Fibroblast of skin of abdomen (primary cell): ENCODE measurements at regions not wholly inside any gene's neighbourhood (a gene's known extent, or its start where the extent isn't known, plus 50 kb on each side); places are given as distances from the start of the nearest gene placed in this dataset.
"Not testable (repeated sequence)": the region's sequence is repeated elsewhere in the genome, so short reads cannot be mapped to it uniquely, and the experiment has no call there.

Source experiments
- DNase-seq: peaks from one replicate; pipeline ENCODE4 v3.0.0-alpha.2; 2013

DNA sequence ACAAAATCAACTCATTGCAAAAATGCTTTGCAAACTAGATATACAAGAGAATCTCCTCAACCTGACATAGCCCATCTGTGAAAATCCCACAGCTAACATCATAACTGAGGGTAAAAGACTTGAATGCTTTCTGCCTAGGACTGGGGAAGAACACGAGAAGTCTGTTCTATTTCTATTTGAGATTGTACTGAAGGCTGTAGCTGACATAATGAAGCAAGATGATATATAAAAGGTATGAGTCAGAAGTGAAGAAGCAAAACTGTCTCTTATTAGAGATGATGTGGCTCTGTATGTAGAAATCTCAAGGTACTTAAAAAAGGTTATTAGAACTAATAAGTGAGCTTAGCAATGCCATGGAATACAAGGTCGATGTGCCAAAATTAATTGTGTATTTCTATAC is 639.9 kb upstream of the PFKP start:
- no peak for DNase-seq

DNA sequence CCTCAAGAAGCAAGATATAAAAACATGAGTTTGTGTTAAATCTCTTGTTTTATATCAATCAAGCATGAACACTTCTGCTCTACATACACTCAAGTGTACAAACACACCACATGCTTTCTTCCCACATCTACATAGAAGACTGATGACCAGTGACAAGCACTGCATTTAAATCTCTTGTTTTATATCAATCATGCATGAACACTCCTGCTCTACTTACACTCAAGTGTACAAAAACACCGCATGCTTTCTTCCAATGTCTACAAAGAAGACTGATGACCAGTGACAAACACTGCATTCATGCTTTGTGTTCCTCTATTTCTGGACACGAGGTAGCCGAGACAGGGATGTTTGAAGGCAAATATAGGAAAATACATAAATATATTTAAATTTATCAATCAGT is 642.0 kb upstream of the PFKP start:
- DNase-seq: no peak

DNA sequence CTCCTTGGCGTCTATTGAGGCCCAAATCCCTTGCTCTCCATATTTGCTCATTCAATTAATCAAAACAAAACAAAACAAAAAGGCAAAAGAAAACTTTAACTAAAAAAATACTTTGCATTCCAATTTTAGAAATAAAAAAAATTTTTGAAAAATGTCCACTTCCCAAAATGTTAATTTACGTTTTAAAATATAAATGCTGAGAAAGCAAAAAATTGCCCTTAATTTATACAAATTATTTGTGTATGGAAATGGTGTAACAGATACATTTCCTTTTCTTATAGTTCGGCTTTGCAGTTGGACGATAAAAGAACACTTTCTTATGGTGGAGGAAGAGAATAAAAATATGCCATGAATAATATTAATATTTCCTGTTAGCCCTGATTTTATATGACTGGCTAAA is 652.8 kb upstream of the PFKP start:
- DNase-seq: no peak

DNA sequence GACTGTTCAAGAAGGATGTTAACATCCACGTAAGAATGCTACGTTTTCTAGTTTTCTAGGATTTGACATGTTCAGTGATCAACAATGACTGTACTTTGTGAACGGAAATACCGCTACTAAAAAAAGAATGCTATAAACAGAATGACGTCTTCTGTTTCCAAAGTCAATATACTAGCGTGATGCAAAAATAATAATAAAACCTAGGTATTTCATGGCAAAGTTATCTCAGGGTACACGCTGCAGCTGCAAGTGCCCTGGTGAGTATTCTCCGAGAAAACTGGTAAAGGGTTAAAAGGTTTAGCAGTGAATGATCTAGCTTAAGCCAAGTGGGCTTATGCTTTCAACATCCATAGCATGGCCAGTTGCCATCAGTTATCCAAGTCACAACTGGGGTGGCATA is 653.3 kb upstream of the PFKP start:
- DNase-seq: no peak

DNA sequence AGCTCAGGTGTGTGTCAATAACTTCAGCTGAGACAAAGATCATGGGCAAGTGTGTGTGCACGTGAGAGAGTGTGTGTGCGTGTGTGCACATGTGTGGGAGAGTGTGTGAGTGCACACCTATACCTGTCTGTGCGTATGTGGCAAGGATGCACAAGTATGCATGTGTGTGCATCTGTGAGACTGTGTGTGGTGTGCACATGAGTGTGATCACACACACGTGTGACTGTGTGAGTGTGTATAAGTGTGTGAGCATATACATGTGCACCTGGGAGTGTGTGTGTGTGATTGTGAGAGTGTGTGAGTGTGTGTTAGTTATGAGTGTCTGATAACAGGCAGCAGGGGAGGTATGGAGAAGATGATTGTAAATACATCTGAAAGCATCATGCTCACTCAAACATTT is 657.3 kb upstream of the PFKP start:
- no peak for DNase-seq

DNA sequence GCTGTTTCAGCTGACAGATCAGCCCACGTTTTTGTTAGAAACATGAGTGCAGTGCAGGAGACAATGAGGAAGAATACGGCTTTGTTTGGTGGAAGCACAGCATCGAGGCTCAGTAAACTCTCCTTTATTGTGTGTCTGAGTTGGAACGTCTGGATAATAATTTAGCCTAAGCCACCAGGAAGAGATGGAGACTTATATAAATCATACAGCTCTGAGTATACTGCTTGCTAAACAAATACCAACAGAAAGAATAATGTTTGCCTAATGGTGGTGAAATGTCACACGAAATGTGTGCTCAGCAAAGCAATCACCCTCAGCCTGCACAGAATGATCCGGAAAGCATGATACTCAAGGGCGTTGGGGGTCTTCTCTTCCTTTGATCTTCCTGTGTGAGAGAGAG is 664.1 kb upstream of the ADARB2 start:
- DNase-seq: no peak

DNA sequence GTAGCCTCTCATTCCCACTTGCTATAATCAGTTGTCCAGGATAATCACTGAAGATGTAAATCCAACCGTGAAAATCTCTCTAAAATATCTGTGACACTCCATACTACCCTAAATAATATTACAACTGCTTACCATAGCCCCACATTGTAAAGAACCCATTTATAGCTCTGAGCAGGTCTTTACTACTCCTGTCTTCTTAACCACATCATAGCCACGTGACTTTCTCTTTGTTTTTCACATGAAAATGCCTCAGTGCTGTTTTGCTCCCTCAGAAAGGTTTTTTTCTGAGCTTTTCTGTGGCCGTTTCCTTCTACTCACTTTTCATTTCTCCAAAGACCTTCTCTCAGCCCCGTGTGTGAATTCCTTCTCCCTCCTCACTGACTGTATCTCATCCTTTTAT is 662.2 kb upstream of the ADARB2 start:
- no peak for DNase-seq

DNA sequence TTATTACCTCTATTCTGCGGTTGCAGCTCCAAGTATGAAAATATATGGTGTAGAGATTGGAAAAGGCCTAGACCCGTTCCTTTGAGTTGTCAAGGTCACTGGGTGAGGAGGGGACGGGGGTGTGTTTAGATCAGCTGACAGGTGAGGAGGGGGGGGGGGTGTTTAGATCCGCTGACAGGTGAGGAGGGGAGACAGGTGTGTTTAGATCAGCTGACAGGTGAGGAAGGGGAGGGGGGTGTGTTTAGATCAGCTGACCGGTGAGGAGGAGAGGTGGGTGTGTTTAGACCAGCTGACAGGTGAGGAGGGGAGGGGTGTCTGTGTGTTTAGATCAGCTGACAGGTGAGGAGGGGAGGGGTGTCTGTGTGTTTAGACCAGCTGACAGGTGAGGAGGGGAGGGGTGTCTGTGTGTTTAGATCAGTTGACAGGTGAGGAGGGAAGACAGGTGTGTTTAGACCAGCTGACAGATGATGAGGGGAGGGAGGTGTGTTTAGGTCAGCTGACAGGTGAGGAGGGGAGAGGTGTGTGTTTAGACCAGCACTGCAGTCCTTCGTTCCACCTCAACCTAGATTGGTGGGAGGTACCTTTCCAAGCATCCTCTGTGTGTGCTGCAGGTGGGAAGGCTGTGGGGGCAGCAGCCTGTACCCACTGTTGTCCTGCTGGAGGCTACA is 655.0 kb upstream of the ADARB2 start:
- no peak for DNase-seq

DNA sequence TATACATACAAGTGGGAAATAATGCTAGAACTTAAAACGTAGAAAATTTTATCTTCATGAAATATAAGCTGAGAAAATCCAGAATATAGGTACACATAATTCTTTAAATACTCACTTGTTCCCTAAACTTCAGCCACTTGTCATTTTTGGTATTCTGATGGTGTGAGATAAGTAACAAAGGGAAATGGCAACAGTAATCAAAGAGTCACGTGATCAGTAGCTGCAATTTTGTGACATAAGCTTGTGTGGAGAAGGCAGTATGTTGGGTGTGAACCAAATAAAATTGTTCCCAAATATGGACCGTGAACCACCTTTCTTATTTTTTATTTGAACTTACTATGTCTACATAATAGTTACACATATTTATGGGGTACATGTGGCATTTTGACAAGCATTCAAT is 650.3 kb upstream of the ADARB2 start:
- DNase-seq: no peak

DNA sequence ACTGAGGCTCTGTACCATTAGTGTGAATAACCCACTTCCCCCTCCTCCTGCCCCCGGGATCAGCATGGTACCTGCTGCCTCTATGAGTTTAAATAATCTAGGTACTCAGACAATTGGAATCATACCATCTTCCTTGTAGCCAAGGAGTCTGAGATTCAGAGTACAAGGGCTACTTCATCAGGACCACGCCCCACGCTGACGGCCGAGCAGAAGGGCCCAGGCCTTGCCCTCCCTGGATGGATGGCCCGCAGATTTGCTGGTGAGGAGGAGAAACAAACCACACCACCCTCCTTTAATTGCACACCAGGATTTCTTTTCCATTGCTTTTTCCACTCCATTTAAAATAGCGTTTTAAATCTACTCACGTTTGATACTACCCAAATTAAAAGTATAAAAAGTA is 649.9 kb upstream of the ADARB2 start:
- DNase-seq: no peak

DNA sequence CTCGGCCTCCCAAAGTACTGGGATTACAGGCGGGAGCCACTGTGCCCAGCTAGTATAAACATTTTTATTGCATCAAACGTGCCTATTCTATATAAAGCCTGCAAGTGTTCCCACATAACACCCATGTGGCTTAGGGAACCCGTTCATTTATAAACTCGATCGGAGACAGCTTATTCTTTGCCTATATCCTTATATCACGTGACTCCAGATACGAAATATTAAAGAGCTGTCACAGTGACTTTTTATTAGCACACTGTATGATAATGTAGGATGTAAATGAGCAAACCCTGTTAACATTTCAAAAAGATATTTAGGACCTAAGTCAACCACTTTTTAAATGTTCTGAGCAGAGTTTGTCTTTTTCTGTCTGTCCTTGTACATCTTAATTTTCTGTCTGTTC is 642.9 kb upstream of the ADARB2 start:
- DNase-seq: no peak

DNA sequence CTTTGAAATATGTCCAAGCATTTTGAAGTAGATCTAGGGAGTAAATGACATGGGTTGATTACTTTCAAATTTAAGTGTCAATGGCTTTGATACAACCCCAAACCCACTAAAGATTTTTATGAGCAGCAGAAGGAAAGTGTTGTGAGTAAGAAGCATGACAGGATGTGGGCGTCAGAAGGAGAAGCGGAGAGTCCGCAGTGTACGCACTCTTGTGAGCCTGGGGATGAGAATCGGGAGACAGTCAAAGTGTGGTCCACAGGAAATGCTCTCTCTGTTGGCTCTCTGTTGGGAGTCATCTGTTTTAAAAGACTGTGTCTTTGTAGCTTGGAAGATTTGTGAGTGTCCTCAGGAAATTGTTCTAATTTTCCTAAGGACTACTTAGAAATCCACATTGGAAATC is 629.8 kb upstream of the ADARB2 start:
- DNase-seq: no peak

DNA sequence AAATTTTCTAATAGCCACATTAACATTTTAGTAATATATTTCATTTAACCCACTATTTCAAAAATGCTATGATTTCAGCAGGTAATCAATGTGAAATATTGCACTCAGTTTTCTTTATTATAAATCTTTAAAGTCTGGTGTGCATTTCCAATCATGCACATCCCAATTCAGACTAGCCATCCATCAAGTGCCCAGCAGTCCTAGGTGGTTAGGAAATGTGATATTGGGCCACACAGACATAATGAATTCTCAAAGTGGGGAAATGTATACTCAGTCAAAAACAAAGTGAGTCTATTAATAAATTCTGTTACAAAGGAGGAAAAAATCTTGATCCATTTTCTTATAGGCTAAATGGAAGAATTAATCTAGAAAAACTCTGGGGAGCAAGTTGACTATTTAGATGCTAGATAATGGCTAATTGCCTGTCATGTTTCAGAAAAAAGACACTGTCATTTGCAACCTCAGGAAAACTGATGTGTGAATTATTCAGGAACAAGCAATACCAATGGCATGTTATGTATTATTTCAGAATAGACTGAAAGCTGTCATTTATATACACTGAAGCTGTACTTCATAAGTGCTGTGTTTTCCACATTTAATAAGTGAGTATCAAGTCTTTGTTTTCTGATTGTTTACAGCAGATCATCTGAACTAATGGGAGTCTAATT is 629.1 kb upstream of the ADARB2 start:
- no peak for DNase-seq

DNA sequence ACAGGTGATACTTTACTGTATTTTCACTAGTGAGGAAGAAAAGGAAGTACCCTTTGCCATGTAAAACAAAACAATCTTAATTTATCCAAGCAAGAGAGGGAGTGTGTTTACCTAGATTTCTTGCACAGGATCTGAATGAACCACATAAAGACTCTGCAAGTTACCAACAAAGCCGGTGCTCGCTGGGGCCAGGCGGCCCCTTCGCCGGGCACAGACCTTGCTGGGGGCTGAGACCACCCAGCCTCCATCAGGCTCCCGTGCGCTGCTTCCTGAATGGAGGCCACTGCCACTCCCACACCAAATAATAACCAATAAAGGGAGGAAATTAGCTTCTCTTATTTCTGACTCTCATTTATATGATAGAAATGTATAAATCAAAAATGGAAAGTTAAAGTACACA is 625.0 kb upstream of the ADARB2 start:
- no peak for DNase-seq

DNA sequence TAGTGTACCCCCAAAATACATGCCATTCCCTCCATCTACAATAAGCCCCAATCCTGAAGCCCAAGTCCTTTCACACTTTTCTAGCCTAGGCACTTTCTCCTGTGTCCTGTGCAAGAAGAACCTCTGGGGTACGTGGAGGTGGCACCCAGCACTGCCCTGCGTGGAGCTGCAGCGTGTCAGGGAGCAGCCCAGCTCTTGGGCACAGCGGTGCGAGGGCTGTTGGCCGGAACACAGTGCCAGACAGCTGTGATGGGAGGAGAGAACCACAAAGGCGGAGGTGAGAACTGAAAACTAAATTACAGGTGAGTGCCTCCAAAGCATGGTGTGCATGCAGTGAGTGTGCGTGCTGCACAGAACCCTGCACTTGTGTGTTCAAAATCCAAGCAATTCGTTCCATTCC is 621.3 kb upstream of the ADARB2 start:
- DNase-seq: no peak

DNA sequence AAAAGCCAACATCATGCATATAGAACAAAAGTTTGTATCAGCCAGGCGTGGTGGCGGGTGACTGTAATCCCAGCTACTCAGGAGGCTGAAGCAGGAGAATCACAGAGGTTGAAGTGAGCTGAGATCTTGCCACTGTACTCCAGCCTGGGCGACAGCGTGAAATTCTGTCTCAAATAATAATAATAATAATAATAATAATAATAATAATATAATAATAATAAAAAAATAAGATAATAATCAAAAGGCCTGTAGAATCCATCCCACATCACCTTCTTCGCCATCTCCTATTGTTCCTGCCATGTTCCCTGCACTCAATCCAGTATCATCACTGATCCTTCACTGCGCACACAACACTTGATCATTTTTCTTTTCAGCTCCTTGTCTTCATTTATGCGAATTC is 619.3 kb upstream of the ADARB2 start:
- no peak for DNase-seq

DNA sequence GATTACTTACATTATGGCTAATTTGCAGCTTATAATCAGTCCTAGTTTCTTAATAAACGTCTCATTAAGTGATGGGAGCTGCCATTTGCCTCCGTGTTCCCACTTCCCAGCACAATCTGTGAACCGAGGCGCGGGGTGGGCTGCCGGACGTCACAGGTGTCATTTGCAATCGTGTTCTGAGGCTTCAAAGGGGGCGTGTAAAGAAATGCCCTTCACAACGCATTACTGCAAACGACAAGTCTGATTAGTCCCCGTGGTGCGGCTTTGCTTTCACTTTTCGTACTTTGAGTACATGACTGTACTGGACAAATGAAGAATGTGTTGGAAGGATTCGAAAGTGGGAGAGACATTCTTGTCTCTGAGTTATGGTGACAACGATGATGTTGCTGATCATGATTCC is 614.2 kb upstream of the ADARB2 start:
- DNase-seq: no peak

DNA sequence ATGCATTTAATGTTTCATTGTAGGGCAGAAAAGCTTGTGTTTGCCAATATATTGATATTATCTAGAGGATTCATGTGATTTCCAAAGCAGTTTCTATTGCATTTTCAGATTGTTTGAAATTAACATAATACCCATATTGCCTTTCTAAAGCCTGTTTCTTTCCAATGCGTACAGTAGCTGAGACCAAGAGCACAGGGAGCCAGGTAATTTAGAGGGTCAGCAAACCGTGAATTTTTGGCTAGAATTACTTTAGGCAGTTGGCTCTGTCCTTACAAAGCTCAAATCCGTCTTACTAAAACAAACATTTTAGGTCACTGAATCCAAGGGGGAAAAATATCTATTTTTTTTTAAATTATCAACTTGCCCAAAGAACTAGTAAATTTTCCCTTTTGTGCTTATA is 604.9 kb upstream of the ADARB2 start:
- DNase-seq: no peak

DNA sequence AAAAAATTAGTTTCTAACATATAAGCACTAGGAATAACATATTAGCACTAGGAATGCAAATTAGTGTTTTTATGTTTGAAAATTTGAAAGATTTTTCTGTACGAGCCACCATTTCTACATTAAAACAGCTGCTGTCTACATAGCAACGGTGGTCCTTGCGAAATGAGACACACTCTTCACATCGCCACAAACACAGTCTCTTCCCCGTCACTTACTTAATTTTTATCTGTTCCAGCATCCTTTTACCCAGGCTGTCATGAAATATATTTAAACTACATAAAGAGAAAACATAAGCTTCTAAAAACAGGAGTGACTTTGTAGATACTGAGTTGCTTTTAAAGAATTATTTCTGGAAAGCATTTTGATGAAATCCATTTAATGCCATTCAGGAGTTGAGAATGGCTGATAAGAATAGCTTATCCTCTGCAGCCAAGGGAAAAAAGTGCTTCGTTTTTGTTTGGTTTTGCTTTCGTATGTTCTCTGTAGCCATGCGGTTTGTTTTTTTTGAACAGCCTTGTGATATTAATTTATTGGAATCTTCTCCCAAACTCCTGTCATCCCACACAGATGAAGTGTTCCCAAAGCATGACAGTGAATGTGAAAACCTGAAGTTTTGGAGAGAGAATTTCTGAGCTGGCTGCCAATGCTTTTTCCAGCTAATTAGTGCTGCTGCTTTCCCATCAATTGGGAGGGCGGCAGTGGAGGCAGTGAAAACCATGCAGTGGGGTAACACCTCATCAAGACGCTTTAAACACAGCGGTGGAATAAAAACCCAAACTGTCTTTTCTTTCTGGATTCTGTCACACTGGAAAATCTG is 603.7 kb upstream of the ADARB2 start:
- no peak for DNase-seq

DNA sequence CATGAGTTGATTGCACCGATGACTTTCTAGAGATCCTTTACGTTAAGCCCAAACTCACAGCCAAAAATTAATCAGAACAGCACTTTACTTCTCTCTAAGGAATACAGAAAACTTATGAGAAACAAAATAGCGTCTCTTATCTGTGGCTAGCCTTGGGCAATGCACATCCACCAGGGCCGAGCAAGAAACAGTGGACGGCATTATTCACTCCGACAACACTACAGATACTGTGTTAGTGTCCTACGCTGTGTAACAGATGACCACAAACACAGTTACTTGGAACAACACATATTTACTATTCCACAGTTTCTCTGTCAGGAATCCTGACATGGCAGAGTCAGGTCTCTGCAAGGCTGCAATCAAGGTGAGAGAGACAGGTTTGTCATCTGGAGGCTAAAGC is 598.3 kb upstream of the ADARB2 start:
- DNase-seq: no peak

DNA sequence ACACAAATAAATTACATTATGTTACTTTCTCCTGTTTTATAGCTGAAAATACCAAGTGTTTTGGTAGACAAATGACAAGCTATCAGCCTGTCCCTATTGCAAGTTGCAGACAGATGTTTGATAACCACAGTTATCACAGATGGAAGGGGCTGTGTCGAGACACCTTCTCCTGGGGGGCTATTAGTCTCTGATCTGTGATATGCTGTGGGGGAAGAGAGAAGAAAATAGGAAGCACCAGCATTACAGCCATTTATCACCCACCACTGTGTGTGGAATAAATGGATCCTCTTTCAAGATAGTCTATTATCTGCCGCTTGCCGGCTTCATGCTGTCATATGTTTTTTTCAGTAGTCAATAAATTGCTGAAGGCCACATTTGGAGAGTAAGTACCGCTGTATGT is 597.2 kb upstream of the ADARB2 start:
- no peak for DNase-seq

DNA sequence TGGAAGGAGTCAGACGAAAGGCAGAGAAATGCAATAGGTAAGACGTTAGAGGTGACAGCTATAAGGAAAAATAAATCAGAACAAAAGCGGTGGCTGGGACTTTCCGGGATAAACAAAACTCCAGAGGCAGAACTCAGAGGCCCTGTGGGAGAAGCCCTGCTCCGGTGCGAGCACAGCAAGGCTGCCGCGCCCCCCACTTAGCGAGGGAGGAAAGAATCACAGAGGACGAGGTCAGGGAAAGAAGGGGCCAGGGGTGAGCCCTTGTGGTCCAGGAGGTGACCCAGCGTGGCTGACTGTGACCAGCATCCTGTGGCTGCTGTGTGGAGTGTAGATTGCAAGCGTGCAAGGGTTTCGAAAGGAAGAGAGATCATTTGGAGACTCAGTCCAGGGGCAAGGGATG is 591.8 kb upstream of the ADARB2 start:
- DNase-seq: no peak

DNA sequence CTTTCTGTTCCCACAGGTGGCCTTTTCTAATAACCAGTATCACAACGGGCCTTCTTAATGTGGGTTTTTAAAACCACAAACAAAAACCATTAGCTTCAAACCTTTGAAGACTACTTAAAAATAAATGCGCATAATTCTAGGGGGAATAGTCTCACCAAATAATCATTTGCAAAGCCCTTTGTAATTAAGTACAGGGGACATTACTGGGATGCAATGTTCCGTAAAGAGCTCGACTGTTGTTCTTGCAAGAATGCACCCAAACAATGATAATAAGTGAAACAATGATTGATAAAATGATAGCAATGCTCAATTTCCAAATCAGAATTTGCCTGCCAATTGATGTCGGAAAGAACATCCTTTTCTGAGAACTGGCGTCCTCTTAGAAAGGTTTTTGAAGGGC is 589.1 kb upstream of the ADARB2 start:
- no peak for DNase-seq

DNA sequence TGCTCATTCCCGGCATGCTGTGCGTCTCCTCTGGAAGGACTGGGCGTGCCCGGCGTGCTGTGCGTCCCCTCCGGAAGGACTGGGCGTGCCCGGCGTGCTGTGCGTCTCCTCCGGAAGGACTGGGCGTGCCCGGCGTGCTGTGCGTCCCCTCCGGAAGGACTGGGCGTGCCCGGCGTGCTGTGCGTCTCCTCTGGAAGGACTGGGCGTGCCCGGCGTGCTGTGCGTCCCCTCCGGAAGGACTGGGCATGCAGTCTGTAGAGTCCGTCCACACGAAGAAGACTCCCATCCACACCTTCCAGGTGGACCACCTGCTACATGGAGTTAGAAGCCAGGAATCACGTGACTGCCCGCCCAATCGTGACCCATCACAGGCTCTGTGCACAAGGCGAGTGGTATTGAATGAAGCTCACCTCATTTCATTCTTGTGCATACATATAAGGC is 577.7 kb upstream of the ADARB2 start:
- DNase-seq: not testable (repeated sequence)
